Mucosa of descending colon (tissue), 3 donors: ENCODE measurements at regions not wholly inside any gene's neighbourhood (a gene's known extent, or its start where the extent isn't known, plus 50 kb on each side); places are given as distances from the start of the nearest gene placed in this dataset.

Source experiments
- ATAC-seq: fragments of 200-7000 bp; cut with Tn5 transposase; one replicate; pipeline ENCODE4 v1.9.1; 2020; ENCODE audit warnings: mild to moderate bottlenecking, moderate library complexity
- DNase-seq, 3 donors: peaks; one replicate each; pipeline ENCODE4 v3.0.0-alpha.2; 2020
- H3K36me3 ChIP-seq: fragments of 200-600 bp; one replicate; pipeline ENCODE4 v1.8.0; 2021; ENCODE audit warnings: low read depth, mild to moderate bottlenecking
- H3K4me1 ChIP-seq: fragments of 200-600 bp; one replicate; pipeline ENCODE4 v1.8.0; 2021; ENCODE audit warnings: low read depth, mild to moderate bottlenecking
- H3K4me3 ChIP-seq: fragments of 200-600 bp; one replicate; pipeline ENCODE4 v1.8.0; 2021; ENCODE audit warnings: mild to moderate bottlenecking
- H3K9me3 ChIP-seq: fragments of 200-600 bp; one replicate; pipeline ENCODE4 v1.8.0; 2021; ENCODE audit warnings: mild to moderate bottlenecking
- intact Hi-C, 2 donors: fragments of 100-400 bp; cut with DNase I in 1 of 2; cut with micrococcal nuclease in 1 of 2; formaldehyde crosslinking; loops; one replicate each; pipeline versions ENCODE4 v1.11.0 to v1.11.1; 2022; cut with DNase I, micrococcal nuclease
- TF ChIP-seq, protein P1 (sequence below): fragments of 200-600 bp; IDR thresholded peaks from one replicate; pipeline ENCODE4 v1.8.0; 2022; ENCODE audit warnings: antibody characterized with exemption, mild to moderate bottlenecking
- donor health status: DM: no; HTN: no; CAD: no; lungs with moderate emphysema.
- donor health status: DM: no; HTN: no; CAD: no.
- donor health status: DM: no; HTN: yes; CAD: no.

DNA sequence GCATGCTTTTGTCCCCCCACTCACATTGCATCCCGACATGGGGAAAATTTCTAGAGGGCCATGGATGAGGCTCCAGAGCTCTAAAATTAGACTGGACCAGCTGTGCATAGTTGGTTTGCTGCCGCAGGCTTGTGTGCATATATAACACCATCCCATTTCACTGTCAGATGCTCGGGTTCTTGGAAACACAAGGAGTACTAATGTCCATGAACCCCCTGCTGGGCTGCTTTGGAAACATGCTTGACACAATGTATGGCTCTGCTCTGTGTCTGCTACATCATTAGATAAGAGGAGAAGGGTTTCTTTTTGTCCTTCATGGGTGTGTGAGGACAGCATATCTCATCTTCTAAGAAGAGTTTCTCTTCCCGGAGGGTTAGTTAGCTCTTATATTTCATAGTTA is 292.1 kb upstream of the RORB start:
- DNase-seq (no peak), ATAC-seq (no peak)
- H3K9me3 ChIP-seq: no peaks in the 10 kb centered on the region
- no peak overlapping the region for H3K4me3 ChIP-seq
- TF ChIP-seq, protein P1, sequence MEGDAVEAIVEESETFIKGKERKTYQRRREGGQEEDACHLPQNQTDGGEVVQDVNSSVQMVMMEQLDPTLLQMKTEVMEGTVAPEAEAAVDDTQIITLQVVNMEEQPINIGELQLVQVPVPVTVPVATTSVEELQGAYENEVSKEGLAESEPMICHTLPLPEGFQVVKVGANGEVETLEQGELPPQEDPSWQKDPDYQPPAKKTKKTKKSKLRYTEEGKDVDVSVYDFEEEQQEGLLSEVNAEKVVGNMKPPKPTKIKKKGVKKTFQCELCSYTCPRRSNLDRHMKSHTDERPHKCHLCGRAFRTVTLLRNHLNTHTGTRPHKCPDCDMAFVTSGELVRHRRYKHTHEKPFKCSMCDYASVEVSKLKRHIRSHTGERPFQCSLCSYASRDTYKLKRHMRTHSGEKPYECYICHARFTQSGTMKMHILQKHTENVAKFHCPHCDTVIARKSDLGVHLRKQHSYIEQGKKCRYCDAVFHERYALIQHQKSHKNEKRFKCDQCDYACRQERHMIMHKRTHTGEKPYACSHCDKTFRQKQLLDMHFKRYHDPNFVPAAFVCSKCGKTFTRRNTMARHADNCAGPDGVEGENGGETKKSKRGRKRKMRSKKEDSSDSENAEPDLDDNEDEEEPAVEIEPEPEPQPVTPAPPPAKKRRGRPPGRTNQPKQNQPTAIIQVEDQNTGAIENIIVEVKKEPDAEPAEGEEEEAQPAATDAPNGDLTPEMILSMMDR: no peak
- no peaks in the 10 kb centered on the region for H3K4me1 ChIP-seq
- H3K36me3 ChIP-seq: no peaks in the 10 kb centered on the region
- intact Hi-C loops: no loop called here

DNA sequence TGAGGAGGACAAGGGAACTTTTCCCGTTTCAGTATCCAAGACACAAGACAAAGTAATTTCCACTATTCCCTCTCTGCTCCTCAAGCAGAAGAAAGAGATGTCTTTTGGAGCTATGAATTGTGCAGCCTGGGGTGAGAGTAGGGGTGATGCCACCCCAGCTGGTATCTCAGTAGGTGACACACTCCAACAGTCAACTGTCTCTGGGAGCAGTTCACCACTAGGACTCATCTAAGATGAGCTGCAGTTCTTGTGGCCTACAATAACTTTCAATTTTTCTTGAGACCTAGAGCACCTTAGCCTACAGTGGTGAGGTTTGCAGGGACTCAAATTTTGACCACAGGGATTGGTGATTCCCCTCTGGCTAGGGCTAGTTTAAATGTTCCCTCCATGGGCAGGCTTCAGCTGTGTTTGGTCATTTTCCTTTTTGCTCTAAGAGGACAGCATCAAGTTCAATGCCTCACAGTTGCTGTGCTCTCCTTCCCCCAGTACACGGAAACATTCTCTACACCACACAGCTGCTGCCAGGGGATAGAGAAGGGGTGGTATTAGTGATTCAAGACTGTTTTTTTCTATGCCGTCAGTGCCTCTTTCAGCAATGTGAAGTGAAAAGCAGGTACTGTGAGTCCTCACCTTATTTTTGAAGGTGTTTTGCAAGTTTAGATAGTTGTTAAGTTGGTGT is 278.6 kb upstream of the RORB start:
- Histone ChIP-seq H3K4me3 (no peak overlapping the region), H3K9me3 (peaks cover 2% of the 10 kb centered on the region), H3K4me1 (no peaks in the 10 kb centered on the region), H3K36me3 (no peaks in the 10 kb centered on the region)
- no peak for ATAC-seq
- intact Hi-C loops: no loop called here
- TF ChIP-seq, protein P1: no peak
- no peak for DNase-seq

DNA sequence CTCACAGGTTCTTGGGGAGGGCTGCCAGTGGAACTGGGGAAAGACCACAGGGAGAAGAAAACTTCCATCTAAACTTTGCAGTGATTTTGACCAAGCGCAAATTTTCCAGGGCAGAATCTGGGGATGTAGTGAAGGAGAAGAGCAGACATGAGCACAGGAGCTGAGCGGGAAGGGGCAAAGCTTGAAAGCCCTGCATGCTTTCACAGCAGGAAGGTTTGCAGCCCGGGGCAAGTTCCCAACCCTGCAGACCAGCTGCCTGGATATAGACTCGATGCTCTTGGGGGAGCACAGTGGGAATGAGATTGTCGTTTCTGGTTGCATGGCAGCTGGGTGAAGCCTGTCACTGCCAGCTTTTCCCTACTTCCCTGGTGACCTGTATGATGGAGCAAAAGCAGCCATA is 276.8 kb upstream of the RORB start:
- TF ChIP-seq, protein P1: no peak
- ATAC-seq (no peak), DNase-seq (no peak)
- Histone ChIP-seq H3K36me3 (no peaks in the 10 kb centered on the region), H3K4me3 (no peak overlapping the region), H3K9me3 (peaks cover 4% of the 10 kb centered on the region), H3K4me1 (no peaks in the 10 kb centered on the region)
- intact Hi-C loops: no loop called here

DNA sequence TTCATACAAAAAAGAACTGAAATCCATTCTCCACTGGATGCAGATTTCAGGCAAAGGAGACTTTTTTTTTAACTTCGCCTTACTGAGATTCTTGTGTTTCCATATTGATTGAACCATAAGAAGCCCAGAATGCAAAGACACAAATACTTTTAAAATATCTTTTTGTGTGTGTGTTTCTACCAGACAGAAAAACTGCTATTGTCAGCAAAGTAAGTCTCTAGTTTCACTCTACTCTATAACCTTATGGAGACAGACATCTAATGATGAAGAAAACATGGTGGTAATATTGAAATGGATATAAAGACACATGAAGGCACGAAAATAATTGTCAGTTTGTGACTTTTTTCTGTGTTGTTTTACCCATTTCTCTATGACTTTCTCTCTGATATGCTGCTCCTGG is 260.3 kb upstream of the RORB start:
- TF ChIP-seq, protein P1: no peak
- H3K9me3 ChIP-seq: peaks cover 31% of the 10 kb centered on the region
- intact Hi-C loops: no loop called here
- DNase-seq (no peak), ATAC-seq (no peak)
- no peaks in the 10 kb centered on the region for H3K36me3 ChIP-seq
- no peak overlapping the region for H3K4me3 ChIP-seq
- no peaks in the 10 kb centered on the region for H3K4me1 ChIP-seq

DNA sequence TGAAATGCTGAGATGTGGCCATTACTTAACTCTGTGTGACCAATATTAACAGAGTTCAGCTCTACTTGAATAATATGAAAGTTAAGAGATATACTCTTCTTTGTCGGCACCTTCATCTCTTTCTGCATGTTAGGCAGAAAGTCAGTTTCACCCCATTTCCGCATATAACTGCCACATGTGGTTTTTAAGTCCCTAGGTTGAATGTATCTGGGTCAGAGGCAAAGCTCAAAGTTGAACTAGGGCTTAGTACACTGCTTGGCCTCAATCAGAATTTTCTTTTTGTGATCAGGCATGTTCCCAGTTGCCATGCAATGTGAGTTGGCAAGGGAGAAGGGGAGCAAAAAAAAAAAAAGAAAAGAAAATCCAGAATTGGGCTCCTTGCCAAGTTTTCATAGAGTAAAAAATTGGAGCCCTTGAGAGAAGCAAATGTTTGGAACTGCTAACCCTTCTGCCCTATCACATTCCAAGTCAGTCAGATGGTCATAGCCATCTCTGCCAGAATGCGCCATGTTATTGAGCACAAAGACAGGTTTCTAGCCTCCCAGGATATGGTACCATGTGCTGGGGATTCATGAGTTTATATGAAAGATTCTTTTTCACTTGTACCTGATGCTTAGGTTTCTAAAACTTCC is 251.2 kb upstream of the RORB start:
- ATAC-seq: peak; percentile 40
- intact Hi-C loops: no loop called here
- no peaks in the 10 kb centered on the region for H3K4me1 ChIP-seq
- H3K9me3 ChIP-seq: peaks cover 5% of the 10 kb centered on the region
- H3K4me3 ChIP-seq: no peak overlapping the region
- H3K36me3 ChIP-seq: no peaks in the 10 kb centered on the region
- no peak for DNase-seq
- TF ChIP-seq, protein P1: no peak
